Right atrium auricular region (tissue), 2 donors: ENCODE measurements at regions not wholly inside any gene's neighbourhood (a gene's known extent, or its start where the extent isn't known, plus 50 kb on each side); places are given as distances from the start of the nearest gene placed in this dataset.
A peak's percentile ranks its signal among the peaks of the same experiment; 100 is the strongest.

Experiments used
- DNase-seq: peaks from one replicate; pipeline ENCODE4 v3.0.0-alpha.2; 2019; ENCODE audit warnings: low spot score
- H3K27ac ChIP-seq, 2 donors: fragments of 200-600 bp; sonication (generic); 1 replicate in 1 of 2; 2 replicates in 1 of 2; pipeline ENCODE4 v1.5.1; 2016 to 2019
- H3K27me3 ChIP-seq, 2 donors: fragments of 200-600 bp; sonication (generic); one replicate each; pipeline versions ENCODE4 v1.5.1 to v1.6.0; 2017 to 2019
- H3K36me3 ChIP-seq: fragments of 200-600 bp; sonication (generic); one replicate; pipeline ENCODE4 v1.5.1; 2016
- H3K4me1 ChIP-seq, 2 donors: fragments of 200-600 bp; sonication (generic); one replicate each; pipeline versions ENCODE4 v1.5.1 to v1.6.0; 2017 to 2019
- H3K4me3 ChIP-seq, 2 donors: fragments of 200-600 bp; sonication (generic); 1 replicate in 1 of 2; 2 replicates in 1 of 2; pipeline ENCODE4 v1.5.1; 2017 to 2019; ENCODE audit warnings: mild to moderate bottlenecking in 1 of 2, moderate library complexity in 1 of 2
- H3K9me3 ChIP-seq, 2 donors: fragments of 200-600 bp; sonication (generic); one replicate each; pipeline ENCODE4 v1.5.1; 2019
- CTCF ChIP-seq, 2 donors: fragments of 200-600 bp; sonication (generic); IDR thresholded peaks; one replicate each; pipeline ENCODE4 v1.5.1; 2019; ENCODE audit warnings: antibody characterized with exemption in 2 of 2

- H3K27me3 ChIP-seq: no peaks in the 10 kb centered on the region
- TF ChIP-seq CTCF (IDR thresholded peaks at IDR 0.05): no peak
Observed at GRCh38 chr3:193991666-193992424, 144.1 kb upstream of the HES1 start.

GRCh38 chr3:193992425-193993037 lies 143.4 kb upstream of the HES1 start:
- no peaks in the 10 kb centered on the region for H3K27me3 ChIP-seq
- H3K9me3 ChIP-seq: peaks cover 0 to 15% of the 10 kb centered on the region in 2 donors
- no peak for DNase-seq
- no peak overlapping the region for H3K4me3 ChIP-seq
- peaks cover 0 to 17% of the 10 kb centered on the region in 2 donors for H3K4me1 ChIP-seq
- no peak overlapping the region for H3K27ac ChIP-seq
- TF ChIP-seq CTCF (IDR thresholded peaks at IDR 0.05): no peak
- H3K36me3 ChIP-seq: no peaks in the 10 kb centered on the region

More at GRCh38 chr3:193991666-193992424, 144.1 kb upstream of the HES1 start:
- Histone ChIP-seq H3K36me3 (no peaks in the 10 kb centered on the region), H3K4me3 (no peak overlapping the region), H3K27ac (no peak overlapping the region), H3K9me3 (peaks cover 0 to 15% of the 10 kb centered on the region in 2 donors), H3K4me1 (peaks cover 0 to 16% of the 10 kb centered on the region in 2 donors)
- DNase-seq: no peak

GRCh38 chr3:193996221-193996620 lies 139.7 kb upstream of the HES1 start:
- no peak overlapping the region for H3K27ac ChIP-seq

GRCh38 chr3:193996641-193997089 lies 139.3 kb upstream of the HES1 start:
- DNase-seq: no peak
- Histone ChIP-seq H3K27me3 (no peaks in the 10 kb centered on the region), H3K4me1 (peaks cover 0 to 23% of the 10 kb centered on the region in 2 donors), H3K36me3 (no peaks in the 10 kb centered on the region), H3K9me3 (no peaks in the 10 kb centered on the region), H3K4me3 (no peak overlapping the region), H3K27ac (peak overlapping the region; percentile 10 to 41)
- no peak for TF ChIP-seq CTCF (IDR thresholded peaks at IDR 0.05)

More at GRCh38 chr3:193996221-193996620, 139.7 kb upstream of the HES1 start:
- no peaks in the 10 kb centered on the region for H3K36me3 ChIP-seq
- peaks cover 0 to 23% of the 10 kb centered on the region in 2 donors for H3K4me1 ChIP-seq
- TF ChIP-seq CTCF (IDR thresholded peaks at IDR 0.05): no peak
- H3K27me3 ChIP-seq: no peaks in the 10 kb centered on the region
- H3K4me3 ChIP-seq: no peak overlapping the region
- no peak for DNase-seq
- no peaks in the 10 kb centered on the region for H3K9me3 ChIP-seq

- no peak for DNase-seq
- Histone ChIP-seq H3K27me3 (no peaks in the 10 kb centered on the region), H3K36me3 (no peaks in the 10 kb centered on the region), H3K4me1 (peaks cover 0 to 26% of the 10 kb centered on the region in 2 donors), H3K27ac (peak overlapping the region; percentile 10 to 41), H3K9me3 (no peaks in the 10 kb centered on the region), H3K4me3 (no peak overlapping the region)
- TF ChIP-seq CTCF (IDR thresholded peaks at IDR 0.05): no peak
Observed at GRCh38 chr3:193997228-193998122, 138.5 kb upstream of the HES1 start.
